ENCODE measurements at regions not wholly inside any gene's neighbourhood (a gene's known extent, or its start where the extent isn't known, plus 50 kb on each side); places are given as distances from the start of the nearest gene placed in this dataset.

DNA sequence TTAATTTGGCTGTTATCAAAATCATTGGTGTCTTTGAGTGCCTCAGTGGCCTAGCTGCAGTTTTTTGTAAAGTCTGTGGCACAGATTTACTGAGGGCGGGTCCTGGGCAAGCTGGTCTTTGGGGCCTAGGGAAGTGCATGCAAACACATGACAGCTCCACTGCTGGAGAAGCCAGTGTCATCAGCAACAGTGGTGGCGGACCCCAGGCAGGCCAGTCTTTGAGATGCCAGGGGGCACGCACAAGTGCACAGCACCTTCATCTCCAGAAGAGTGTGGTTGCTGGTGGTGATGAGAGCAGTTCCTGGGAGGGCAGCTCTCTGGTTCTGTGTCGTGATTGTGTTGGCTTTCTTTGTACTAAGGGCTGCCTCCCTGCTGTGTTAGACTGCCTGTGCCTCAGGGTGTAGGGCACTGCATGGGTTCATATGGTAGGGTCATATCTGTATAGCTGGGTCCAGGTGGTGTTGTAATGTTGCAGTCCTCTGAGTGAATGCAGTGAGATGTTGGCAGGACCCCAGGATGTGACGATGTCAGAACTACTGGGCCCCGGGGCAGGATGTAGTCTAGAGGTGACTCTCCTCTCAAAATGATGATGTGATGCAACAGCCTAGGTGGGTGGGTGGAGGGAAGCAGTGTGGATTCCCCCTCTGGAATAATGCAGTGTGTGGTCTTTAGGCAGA is 646.7 kb upstream of the CDH2 start:
- TF ChIP-seq, protein P1, sequence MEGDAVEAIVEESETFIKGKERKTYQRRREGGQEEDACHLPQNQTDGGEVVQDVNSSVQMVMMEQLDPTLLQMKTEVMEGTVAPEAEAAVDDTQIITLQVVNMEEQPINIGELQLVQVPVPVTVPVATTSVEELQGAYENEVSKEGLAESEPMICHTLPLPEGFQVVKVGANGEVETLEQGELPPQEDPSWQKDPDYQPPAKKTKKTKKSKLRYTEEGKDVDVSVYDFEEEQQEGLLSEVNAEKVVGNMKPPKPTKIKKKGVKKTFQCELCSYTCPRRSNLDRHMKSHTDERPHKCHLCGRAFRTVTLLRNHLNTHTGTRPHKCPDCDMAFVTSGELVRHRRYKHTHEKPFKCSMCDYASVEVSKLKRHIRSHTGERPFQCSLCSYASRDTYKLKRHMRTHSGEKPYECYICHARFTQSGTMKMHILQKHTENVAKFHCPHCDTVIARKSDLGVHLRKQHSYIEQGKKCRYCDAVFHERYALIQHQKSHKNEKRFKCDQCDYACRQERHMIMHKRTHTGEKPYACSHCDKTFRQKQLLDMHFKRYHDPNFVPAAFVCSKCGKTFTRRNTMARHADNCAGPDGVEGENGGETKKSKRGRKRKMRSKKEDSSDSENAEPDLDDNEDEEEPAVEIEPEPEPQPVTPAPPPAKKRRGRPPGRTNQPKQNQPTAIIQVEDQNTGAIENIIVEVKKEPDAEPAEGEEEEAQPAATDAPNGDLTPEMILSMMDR (IDR thresholded peaks at IDR 0.05), result no peak
- TF ChIP-seq EZH2 (IDR thresholded peaks at IDR 0.05; ENCODE audit: borderline replicate concordance, insufficient read depth, low read depth, low read length, poor library complexity, severe bottlenecking), result no peak

Data from B cell (primary cell).